ENCODE measurements at regions not wholly inside any gene's neighbourhood (a gene's known extent, or its start where the extent isn't known, plus 50 kb on each side); places are given as distances from the start of the nearest gene placed in this dataset.

DNA sequence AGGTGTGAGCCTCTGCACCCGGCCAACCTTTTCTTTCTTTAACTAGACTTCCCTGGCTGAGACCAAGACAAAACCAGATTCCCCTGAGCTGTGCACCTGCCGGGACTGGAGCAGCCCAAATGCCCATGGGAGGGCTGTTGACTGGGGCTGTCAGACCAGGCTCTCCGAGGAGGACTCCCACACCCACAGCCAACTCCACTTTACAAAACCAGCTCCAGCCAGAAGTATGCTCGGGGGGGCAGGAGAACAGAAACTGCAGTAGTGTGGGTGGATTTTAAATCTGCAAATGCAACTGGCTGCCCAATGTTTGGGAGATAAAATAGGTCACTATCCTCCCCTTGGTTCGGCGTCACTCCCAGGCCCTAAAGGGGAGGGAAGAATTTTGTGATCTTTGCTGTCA lies 78.5 kb downstream of the VCPKMT start (continued):
- TF ChIP-seq SRF (IDR thresholded peaks at IDR 0.05; ENCODE audit: low read depth) (no peak), EZH2 (IDR thresholded peaks at IDR 0.05) (no peak)
- TF ChIP-seq, protein P1, sequence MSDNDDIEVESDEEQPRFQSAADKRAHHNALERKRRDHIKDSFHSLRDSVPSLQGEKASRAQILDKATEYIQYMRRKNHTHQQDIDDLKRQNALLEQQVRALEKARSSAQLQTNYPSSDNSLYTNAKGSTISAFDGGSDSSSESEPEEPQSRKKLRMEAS (IDR thresholded peaks at IDR 0.05), result no peak
- TF ChIP-seq, protein P2, sequence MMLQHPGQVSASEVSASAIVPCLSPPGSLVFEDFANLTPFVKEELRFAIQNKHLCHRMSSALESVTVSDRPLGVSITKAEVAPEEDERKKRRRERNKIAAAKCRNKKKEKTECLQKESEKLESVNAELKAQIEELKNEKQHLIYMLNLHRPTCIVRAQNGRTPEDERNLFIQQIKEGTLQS (IDR thresholded peaks at IDR 0.05), result no peak

DNA sequence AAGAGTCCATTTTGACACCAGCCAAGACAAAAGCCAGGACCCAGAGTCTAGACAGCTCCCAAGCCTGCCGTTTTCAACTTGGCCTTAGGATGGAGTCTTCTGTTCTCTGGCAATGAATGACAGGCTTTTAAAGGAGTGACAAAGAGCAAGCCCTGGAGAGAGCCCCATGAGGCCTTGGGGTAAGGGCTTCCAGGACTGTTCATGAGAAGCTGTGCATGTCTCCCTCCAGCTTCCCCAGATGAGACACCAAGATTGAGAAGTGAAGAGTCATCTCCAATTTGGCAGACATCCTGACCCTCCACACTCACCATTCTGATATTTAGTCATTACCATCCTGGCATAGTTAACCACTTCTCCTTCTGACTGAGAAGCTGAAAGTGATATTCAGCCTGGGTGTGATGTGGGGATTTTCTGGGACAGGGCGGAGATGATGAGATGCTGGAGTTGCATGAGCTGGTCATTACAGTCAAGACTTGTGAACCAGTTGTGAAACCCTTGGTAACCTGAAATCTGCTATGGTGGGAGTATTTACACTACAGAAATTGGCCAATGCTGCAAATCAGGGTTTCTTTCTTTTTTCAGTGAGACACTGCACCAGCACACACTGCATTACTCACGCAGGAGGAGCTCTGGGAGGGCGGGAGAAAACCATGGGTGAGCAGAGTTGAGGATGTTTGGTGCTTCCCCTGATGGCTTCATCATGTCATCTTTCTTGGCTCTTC lies 77.8 kb downstream of the VCPKMT start:
- no peak overlapping the region for H3K9ac ChIP-seq (ENCODE audit: low read length)
- ChIA-PET CTCF (no interaction called here), RAD21 (ENCODE audit: low non-redundant PET in 1 of 2, low total read pairs in 2 of 2, uncharacterized antibody in 2 of 2, unreplicated experiment in 2 of 2) (no interaction called here), POLR2A (no interaction called here)
- H3K27me3 ChIP-seq (ENCODE audit: insufficient read depth, low read length), result no peaks in the 10 kb centered on the region
- H4K20me1 ChIP-seq (ENCODE audit: insufficient read depth), result no peaks in the 10 kb centered on the region
- BruUV-seq (replicated peaks), result no TSS peak
- H3K4me1 ChIP-seq (ENCODE audit: control insufficient read depth in 1 of 2, insufficient read depth in 2 of 2, low read length in 2 of 2), result peaks cover 23 to 46% of the 10 kb centered on the region in 2 experiments
- H3K4me3 ChIP-seq (replicated peaks in 1 of 2; ENCODE audit: low read depth in 1 of 2, low read length in 2 of 2), result no peak overlapping the region
- H2AFZ ChIP-seq (ENCODE audit: low read depth, low read length, poor library complexity, severe bottlenecking), result no peak overlapping the region
- H3K79me2 ChIP-seq (ENCODE audit: insufficient read depth, low read length), result no peaks in the 10 kb centered on the region
- TF ChIP-seq SIN3A (IDR thresholded peaks at IDR 0.05; ENCODE audit: low read depth) (no peak), EZH2phosphoT487 (IDR thresholded peaks at IDR 0.05; ENCODE audit: borderline replicate concordance) (no peak), EZH2 (IDR thresholded peaks at IDR 0.05) (no peak), YY1 (IDR thresholded peaks at IDR 0.05; ENCODE audit: extremely low read depth, insufficient replicate concordance, low read depth, low read length) (no peak), CBX3 (IDR thresholded peaks at IDR 0.05; ENCODE audit: low read depth) (no peak), SP1 (IDR thresholded peaks at IDR 0.05; ENCODE audit: low read depth) (peak; percentile 17; the same call in 1 of the 2 replicates), RAD21 (IDR thresholded peaks at IDR 0.05; ENCODE audit: low read depth) (peak; percentile 13; the same call in 1 of the 2 replicates), JUND (IDR thresholded peaks at IDR 0.05) (no peak)
- TF ChIP-seq, protein P3, sequence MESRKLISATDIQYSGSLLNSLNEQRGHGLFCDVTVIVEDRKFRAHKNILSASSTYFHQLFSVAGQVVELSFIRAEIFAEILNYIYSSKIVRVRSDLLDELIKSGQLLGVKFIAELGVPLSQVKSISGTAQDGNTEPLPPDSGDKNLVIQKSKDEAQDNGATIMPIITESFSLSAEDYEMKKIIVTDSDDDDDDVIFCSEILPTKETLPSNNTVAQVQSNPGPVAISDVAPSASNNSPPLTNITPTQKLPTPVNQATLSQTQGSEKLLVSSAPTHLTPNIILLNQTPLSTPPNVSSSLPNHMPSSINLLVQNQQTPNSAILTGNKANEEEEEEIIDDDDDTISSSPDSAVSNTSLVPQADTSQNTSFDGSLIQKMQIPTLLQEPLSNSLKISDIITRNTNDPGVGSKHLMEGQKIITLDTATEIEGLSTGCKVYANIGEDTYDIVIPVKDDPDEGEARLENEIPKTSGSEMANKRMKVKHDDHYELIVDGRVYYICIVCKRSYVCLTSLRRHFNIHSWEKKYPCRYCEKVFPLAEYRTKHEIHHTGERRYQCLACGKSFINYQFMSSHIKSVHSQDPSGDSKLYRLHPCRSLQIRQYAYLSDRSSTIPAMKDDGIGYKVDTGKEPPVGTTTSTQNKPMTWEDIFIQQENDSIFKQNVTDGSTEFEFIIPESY (IDR thresholded peaks at IDR 0.05; ENCODE audit: extremely low read depth, insufficient replicate concordance, low read length), result no peak
- TF ChIP-seq, protein P2 (IDR thresholded peaks at IDR 0.05), result no peak
- TF ChIP-seq, protein P1 (IDR thresholded peaks at IDR 0.05), result no peak
- TF ChIP-seq, protein P4, sequence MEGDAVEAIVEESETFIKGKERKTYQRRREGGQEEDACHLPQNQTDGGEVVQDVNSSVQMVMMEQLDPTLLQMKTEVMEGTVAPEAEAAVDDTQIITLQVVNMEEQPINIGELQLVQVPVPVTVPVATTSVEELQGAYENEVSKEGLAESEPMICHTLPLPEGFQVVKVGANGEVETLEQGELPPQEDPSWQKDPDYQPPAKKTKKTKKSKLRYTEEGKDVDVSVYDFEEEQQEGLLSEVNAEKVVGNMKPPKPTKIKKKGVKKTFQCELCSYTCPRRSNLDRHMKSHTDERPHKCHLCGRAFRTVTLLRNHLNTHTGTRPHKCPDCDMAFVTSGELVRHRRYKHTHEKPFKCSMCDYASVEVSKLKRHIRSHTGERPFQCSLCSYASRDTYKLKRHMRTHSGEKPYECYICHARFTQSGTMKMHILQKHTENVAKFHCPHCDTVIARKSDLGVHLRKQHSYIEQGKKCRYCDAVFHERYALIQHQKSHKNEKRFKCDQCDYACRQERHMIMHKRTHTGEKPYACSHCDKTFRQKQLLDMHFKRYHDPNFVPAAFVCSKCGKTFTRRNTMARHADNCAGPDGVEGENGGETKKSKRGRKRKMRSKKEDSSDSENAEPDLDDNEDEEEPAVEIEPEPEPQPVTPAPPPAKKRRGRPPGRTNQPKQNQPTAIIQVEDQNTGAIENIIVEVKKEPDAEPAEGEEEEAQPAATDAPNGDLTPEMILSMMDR (IDR thresholded peaks at IDR 0.05 in 2 of 3, conservative IDR thresholded peaks at IDR 0.05 in 1 of 3; ENCODE audit: borderline replicate concordance in 1 of 3, insufficient read depth in 1 of 3, low read depth in 2 of 3, low read length in 2 of 3), result no peak
- 0 out of 2 replicates have a peak overlapping the region, but pooled peaks have one; percentile 53 for H3K4me2 ChIP-seq (ENCODE audit: low read length)
- H3K9me2 ChIP-seq (ENCODE audit: insufficient read depth), result no peaks in the 10 kb centered on the region
- H3K27ac ChIP-seq (ENCODE audit: low read depth, low read length), result peak overlapping the region; percentile 6; the same call in 1 of the 2 replicates
- no peaks in the 10 kb centered on the region for H3K9me3 ChIP-seq (ENCODE audit: control insufficient read depth in 1 of 2, insufficient read depth in 1 of 2, low read depth in 1 of 2, low read length in 2 of 2)
- intact Hi-C loops (cut with micrococcal nuclease), result no loop called here
- ATAC-seq, result peak; percentile 30; the same call in 1 of the 2 replicates
- DNase-seq (ENCODE audit: low read depth, low spot score), result no peak
- no peaks in the 10 kb centered on the region for H3K36me3 ChIP-seq (ENCODE audit: control insufficient read depth in 1 of 2, insufficient read depth in 2 of 2, low read length in 2 of 2)
